Neural progenitor cell (in vitro differentiated cells): ENCODE measurements at regions not wholly inside any gene's neighbourhood (a gene's known extent, or its start where the extent isn't known, plus 50 kb on each side); places are given as distances from the start of the nearest gene placed in this dataset.

Experiments used
- EZH2 ChIP-seq: fragments of 200-600 bp; sonication (generic); IDR thresholded peaks from 2 replicates; pipeline ENCODE4 v1.6.1; 2017; ENCODE audit warnings: antibody characterized with exemption, mild to moderate bottlenecking, moderate library complexity
- EZH2phosphoT487 ChIP-seq: fragments of 200-600 bp; sonication (generic); IDR thresholded peaks from 2 replicates; pipeline ENCODE4 v1.6.1; 2017; ENCODE audit warnings: antibody characterized with exemption
- TF ChIP-seq, protein P1 (sequence below): fragments of 200-600 bp; sonication (generic); IDR thresholded peaks from 2 replicates; pipeline ENCODE4 v1.5.1; 2017; ENCODE audit warnings: antibody characterized with exemption, mild to moderate bottlenecking

DNA sequence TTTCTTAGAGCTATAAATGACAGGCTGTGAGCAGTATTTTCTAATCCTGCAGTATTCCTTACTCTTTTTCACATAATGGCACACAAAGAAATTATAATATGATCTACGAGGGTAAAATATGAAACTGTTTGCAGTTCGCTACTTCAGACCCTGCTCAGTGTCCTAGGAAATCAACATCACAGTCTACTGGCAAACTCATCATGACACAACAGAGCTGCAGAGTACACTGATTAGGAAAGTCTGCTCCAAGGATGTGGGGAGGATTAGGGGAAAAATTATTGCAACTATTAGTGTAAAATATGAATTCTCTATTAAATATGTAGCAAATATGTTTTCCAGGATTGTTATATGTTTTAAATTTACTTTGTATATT, 149.2 kb upstream of the REG3G start:
- TF ChIP-seq EZH2phosphoT487 (no peak), EZH2 (no peak)
- TF ChIP-seq, protein P1, sequence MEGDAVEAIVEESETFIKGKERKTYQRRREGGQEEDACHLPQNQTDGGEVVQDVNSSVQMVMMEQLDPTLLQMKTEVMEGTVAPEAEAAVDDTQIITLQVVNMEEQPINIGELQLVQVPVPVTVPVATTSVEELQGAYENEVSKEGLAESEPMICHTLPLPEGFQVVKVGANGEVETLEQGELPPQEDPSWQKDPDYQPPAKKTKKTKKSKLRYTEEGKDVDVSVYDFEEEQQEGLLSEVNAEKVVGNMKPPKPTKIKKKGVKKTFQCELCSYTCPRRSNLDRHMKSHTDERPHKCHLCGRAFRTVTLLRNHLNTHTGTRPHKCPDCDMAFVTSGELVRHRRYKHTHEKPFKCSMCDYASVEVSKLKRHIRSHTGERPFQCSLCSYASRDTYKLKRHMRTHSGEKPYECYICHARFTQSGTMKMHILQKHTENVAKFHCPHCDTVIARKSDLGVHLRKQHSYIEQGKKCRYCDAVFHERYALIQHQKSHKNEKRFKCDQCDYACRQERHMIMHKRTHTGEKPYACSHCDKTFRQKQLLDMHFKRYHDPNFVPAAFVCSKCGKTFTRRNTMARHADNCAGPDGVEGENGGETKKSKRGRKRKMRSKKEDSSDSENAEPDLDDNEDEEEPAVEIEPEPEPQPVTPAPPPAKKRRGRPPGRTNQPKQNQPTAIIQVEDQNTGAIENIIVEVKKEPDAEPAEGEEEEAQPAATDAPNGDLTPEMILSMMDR, result no peak
